LNCaP clone FGC (cell line): ENCODE measurements at regions not wholly inside any gene's neighbourhood (a gene's known extent, or its start where the extent isn't known, plus 50 kb on each side); places are given as distances from the start of the nearest gene placed in this dataset.
A peak's percentile ranks its signal among the peaks of the same experiment; 100 is the strongest.

Experiments used
- DNase-seq: peaks from one replicate; pipeline ENCODE4 v3.0.0-alpha.2; 2011; ENCODE audit warnings: low read depth
- H3K4me3 ChIP-seq: 2 replicates; pipeline ENCODE4 v1.5.1; 2011; ENCODE audit warnings: mild to moderate bottlenecking, low read depth, low read length, control low read depth
- TF ChIP-seq, protein P1 (sequence below): IDR thresholded peaks from 2 replicates; pipeline ENCODE4 v1.5.1; 2012; ENCODE audit warnings: mild to moderate bottlenecking; ENCODE audit not compliant: control insufficient read depth, insufficient read depth; ENCODE audit errors: extremely low read depth

DNA sequence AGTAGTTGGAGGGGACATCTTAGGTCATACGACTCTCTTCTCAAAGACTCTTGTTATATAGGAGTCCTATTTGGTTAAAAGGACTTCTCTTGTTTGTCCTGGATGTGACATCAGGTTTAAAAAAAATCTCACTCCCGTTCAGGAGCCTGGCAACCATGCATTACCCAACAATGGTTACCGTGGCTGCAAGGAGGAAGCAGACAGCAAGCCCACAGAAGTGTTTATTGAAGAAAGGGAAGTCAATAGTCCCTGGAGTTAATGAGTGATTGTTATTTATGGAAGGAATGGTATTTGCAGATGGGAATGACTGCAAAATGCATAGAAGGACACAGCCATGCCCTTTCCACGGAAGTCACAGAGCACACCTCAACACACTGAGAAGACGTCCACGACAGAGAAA, 75.9 kb upstream of the ENPP6 start:
- TF ChIP-seq, protein P1, sequence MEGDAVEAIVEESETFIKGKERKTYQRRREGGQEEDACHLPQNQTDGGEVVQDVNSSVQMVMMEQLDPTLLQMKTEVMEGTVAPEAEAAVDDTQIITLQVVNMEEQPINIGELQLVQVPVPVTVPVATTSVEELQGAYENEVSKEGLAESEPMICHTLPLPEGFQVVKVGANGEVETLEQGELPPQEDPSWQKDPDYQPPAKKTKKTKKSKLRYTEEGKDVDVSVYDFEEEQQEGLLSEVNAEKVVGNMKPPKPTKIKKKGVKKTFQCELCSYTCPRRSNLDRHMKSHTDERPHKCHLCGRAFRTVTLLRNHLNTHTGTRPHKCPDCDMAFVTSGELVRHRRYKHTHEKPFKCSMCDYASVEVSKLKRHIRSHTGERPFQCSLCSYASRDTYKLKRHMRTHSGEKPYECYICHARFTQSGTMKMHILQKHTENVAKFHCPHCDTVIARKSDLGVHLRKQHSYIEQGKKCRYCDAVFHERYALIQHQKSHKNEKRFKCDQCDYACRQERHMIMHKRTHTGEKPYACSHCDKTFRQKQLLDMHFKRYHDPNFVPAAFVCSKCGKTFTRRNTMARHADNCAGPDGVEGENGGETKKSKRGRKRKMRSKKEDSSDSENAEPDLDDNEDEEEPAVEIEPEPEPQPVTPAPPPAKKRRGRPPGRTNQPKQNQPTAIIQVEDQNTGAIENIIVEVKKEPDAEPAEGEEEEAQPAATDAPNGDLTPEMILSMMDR, result no peak
- no peak for DNase-seq
- H3K4me3 ChIP-seq, result no peak overlapping the region

DNA sequence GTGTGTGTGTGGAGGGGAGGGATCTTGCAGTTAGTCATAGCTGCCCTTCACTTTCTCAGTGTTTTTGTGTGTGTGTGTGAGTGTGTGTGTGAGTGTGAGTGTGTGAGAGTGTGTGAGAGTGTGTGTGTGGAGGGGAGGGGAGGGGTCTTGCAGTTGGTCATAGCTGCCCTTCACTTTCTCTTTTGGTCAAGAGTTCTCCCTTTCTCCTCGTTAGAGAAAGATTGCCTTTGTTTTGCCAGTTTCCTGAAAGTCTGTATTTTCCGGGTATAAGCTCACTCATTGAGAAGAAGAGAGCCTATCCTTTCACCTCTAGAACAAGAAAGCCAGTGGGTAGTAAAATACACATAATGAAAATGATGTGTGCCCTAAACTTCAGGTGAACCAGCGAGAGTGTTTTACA, 75.2 kb upstream of the ENPP6 start:
- TF ChIP-seq, protein P1, result no peak
- DNase-seq, result no peak
- H3K4me3 ChIP-seq, result no peak overlapping the region

DNA sequence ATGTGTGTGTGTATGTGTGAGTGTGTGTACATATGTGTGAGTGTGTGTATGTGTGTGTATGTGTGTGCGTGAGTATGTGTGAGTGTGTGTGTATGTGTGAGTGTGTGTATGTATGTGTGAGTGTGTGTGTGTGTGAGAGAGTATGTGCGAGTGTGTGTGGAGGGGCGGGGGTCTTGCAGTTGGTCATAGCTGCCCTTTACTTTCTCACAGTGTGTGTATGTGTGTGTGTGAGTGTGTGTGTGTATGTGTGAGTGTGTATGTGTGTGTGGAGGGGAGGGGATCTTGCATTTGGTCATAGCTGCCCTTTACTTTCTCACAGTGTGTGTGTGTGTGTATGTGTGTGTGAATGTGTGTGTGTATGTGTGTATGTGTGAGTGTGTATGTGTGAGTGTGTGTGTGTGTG, 74.8 kb upstream of the ENPP6 start:
- H3K4me3 ChIP-seq, result no peak overlapping the region
- TF ChIP-seq, protein P1, result no peak
- no peak for DNase-seq

DNA sequence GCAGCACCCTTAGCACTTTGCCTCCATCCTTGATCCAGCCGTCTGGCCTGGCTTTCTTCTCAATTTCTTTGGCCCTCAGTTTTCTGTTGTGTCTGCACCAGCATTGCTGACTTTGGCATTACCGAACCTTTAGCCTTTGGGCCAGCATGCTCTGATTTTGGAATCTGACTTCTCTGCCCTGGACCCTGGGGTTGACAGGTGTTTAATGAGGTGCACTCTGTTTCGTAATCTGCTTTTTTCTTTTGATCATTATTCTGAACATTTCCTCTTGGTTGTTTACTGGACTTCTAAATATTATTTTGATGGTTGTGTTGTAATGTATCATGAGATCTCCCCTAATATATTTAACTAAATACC, 71.5 kb upstream of the ENPP6 start:
- H3K4me3 ChIP-seq, result no peak overlapping the region
- no peak for DNase-seq
- TF ChIP-seq, protein P1, result no peak

DNA sequence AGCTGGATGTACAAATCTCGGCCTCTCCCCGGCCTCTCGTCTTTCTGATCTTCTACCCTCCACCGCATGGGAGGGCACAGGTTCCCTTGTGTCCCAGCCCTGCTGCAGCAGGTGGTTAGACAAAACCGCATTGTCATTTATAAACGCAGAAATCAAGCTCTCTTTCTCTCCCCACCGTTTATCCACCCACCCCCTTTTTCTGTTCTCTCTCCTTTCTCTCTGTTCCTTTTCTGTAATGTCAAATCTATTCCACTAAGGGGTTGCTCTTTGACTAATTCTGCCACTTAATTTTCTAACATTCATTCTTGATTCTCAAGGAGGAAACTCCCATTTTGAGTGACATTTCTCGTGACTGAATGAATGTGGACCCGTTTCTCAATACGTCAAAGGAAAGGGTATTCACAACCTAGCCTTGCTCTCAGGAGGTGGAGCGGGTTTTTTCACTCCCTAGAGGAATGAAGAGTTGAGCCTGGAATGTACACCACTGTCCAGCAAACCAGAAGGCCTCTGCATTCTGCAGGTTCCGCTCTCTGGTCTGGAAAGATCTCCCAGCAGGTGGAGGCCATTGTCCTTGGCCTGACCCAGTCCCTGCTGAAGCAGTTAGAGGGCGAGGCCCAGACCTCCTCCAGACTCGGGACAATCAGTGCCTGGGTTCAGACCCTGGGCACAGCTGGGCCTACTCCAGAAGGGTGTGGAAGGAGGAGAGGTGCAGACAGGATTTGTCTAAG, 70.9 kb upstream of the ENPP6 start:
- TF ChIP-seq, protein P1, result no peak
- DNase-seq, result no peak
- no peak overlapping the region for H3K4me3 ChIP-seq

DNA sequence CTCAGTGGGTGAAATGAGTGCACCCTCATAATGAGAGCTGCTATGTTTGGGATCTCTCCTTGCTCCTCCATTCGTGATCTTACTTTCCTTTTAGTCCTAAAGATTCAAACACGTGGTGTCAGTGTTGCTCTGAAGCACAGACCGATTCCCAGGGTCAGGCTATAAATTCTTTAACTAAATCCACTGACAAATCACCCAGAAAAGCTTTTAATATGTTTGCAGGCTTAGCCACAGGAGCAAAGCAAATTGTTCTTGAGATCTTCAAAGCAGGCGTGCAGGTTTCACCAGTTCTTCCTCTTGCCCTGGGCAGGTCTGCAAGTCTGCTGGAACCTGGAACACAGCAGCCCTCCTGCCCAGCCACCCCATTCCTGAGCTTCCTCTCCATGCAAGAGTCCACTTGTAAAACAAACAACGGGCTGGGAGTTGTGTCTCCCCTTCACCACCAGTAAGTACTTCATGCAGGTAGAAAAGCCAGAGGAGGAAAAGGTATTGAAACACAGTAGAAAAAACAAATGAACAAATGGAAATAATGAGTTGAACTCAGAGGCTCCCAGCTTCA, 70.1 kb upstream of the ENPP6 start:
- no peak overlapping the region for H3K4me3 ChIP-seq
- TF ChIP-seq, protein P1, result peak; percentile 39
- DNase-seq, result peak; percentile 84

DNA sequence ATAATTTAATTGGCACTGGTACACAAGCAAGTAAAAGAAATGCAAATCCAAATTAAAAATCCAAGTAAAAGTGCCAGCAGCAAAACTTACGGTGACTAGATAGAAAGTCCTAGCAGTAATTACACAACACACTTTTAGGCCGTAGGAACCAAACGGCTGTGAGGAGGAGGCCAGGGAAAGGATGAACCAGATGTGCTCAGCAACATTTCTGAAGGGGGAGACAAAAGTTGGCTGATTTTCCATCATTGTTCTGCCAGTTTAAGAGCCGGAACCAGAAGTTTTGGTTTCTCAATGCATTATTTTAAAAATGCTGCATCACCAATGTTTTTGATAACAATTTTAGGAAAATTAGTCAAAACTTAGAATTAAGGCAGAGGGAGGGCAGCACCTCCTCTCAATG, 68.7 kb upstream of the ENPP6 start:
- no peak for DNase-seq
- TF ChIP-seq, protein P1, result no peak
- H3K4me3 ChIP-seq, result no peak overlapping the region
